OCI-LY1 (cell line): ENCODE measurements at regions not wholly inside any gene's neighbourhood (a gene's known extent, or its start where the extent isn't known, plus 50 kb on each side); places are given as distances from the start of the nearest gene placed in this dataset.

Experiments used
- H2AFZ ChIP-seq: fragments of 200-600 bp; sonication (generic), shearing (Covaris generic); 2 replicates; pipeline ENCODE4 v1.6.0; 2014; ENCODE audit warnings: antibody characterized with exemption, mild to moderate bottlenecking, low read length
- H3F3A ChIP-seq: fragments of 200-600 bp; sonication (generic), shearing (Covaris generic); 2 replicates; pipeline ENCODE4 v1.6.0; 2014; ENCODE audit warnings: mild to moderate bottlenecking, antibody characterized with exemption, low read length, moderate library complexity; ENCODE audit not compliant: insufficient read depth
- H3K27ac ChIP-seq: fragments of 200-600 bp; sonication (generic); 2 replicates; pipeline ENCODE4 v1.5.1; 2014; ENCODE audit warnings: low read length, mixed run types, mild to moderate bottlenecking, low read depth; ENCODE audit not compliant: poor library complexity, severe bottlenecking
- H3K27me3 ChIP-seq: fragments of 200-600 bp; sonication (generic); 2 replicates; pipeline ENCODE4 v1.6.0; 2014; ENCODE audit warnings: antibody characterized with exemption, mild to moderate bottlenecking, low read length, moderate library complexity; ENCODE audit not compliant: insufficient read depth
- H3K36me3 ChIP-seq: fragments of 200-600 bp; sonication (generic); 2 replicates; pipeline ENCODE4 v1.6.1; 2014; ENCODE audit warnings: mild to moderate bottlenecking, antibody characterized with exemption, low read length, moderate library complexity, mixed read lengths; ENCODE audit not compliant: insufficient read depth
- H3K4me1 ChIP-seq: fragments of 200-600 bp; sonication (generic); 2 replicates; pipeline ENCODE4 v1.5.1; 2014; ENCODE audit warnings: mild to moderate bottlenecking, low read length, moderate library complexity; ENCODE audit not compliant: insufficient read depth, severe bottlenecking
- H3K4me2 ChIP-seq: fragments of 200-600 bp; sonication (generic), shearing (Covaris generic); 2 replicates; pipeline ENCODE4 v1.6.1; 2014; ENCODE audit warnings: low read length
- H3K4me3 ChIP-seq: fragments of 200-600 bp; sonication (generic); 2 replicates; pipeline ENCODE4 v1.5.1; 2014; ENCODE audit warnings: low read length, low read depth, mild to moderate bottlenecking, mixed read lengths; ENCODE audit not compliant: poor library complexity, severe bottlenecking
- H3K79me2 ChIP-seq: fragments of 200-600 bp; shearing (Covaris generic); 2 replicates; pipeline ENCODE4 v1.6.1; 2016; ENCODE audit warnings: mixed run types, low read length, mixed read lengths; ENCODE audit not compliant: insufficient read depth
- H3K9ac ChIP-seq: fragments of 200-600 bp; sonication (generic), shearing (Covaris generic); 2 replicates; pipeline ENCODE4 v1.6.1; 2014; ENCODE audit warnings: mild to moderate bottlenecking, low read length, mixed read lengths
- H3K9me2 ChIP-seq: fragments of 200-600 bp; sonication (generic), shearing (Covaris generic); 2 replicates; pipeline ENCODE4 v1.6.1; 2014; ENCODE audit warnings: low read depth, mild to moderate bottlenecking, low read length, mixed read lengths
- H3K9me3 ChIP-seq: fragments of 200-600 bp; shearing (Covaris generic); 2 replicates; pipeline ENCODE4 v1.6.1; 2014; ENCODE audit warnings: low read length, mixed read lengths
- H4K20me1 ChIP-seq: fragments of 200-600 bp; sonication (generic), shearing (Covaris generic); 2 replicates; pipeline ENCODE4 v1.6.0; 2016; ENCODE audit warnings: mild to moderate bottlenecking, low read length; ENCODE audit not compliant: insufficient read depth
- EZH2 ChIP-seq: fragments of 200-600 bp; sonication (generic), shearing (Covaris generic); IDR thresholded peaks from 2 replicates; pipeline ENCODE4 v1.8.0; 2017; ENCODE audit warnings: borderline replicate concordance, mixed run types, mild to moderate bottlenecking, antibody characterized with exemption, low read length, moderate library complexity, mixed read lengths
- TF ChIP-seq, protein P1 (sequence below): fragments of 200-600 bp; sonication (generic), shearing (Covaris generic); IDR thresholded peaks from 2 replicates; pipeline ENCODE4 v1.5.1; 2017; ENCODE audit warnings: mild to moderate bottlenecking, antibody characterized with exemption, low read length, moderate library complexity, mixed read lengths

DNA sequence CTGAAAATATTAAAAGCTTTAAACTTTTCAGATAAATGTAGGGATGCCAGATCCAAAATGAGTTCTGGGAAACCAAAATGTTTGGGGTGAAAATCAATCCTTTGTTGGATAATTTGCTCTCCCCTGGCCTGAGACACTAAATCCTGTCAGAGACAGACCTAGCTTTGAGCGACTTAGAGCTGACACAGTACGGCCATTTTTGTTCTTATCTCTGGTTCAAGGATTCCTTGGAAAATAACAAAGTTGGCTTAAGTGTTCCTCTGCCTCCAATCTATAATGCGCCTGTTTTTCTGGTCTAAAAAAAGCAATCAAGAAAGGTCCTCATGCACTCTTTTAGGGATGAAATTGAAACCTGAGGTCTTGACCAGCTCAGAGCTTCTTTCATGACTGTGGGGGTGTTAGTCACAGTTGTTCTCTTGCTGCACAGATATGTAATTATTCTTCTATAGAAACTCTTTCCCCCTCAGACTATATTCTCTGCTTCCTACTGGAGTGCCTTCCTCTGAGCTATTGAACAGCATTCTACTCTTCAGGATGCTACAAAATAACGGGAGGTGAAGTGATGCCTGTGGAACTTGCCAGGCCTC, 52.3 kb upstream of the EGLN3 start:
- no peaks in the 10 kb centered on the region for H3F3A ChIP-seq
- H3K9me2 ChIP-seq: no peaks in the 10 kb centered on the region
- no peak overlapping the region for H3K4me2 ChIP-seq
- no peaks in the 10 kb centered on the region for H4K20me1 ChIP-seq
- H3K79me2 ChIP-seq: no peaks in the 10 kb centered on the region
- no peaks in the 10 kb centered on the region for H3K36me3 ChIP-seq
- no peak overlapping the region for H2AFZ ChIP-seq
- no peaks in the 10 kb centered on the region for H3K9me3 ChIP-seq
- no peak overlapping the region for H3K4me3 ChIP-seq
- H3K27me3 ChIP-seq: no peaks in the 10 kb centered on the region
- H3K4me1 ChIP-seq: no peaks in the 10 kb centered on the region
- H3K27ac ChIP-seq: no peak overlapping the region
- no peak overlapping the region for H3K9ac ChIP-seq
- no peak for TF ChIP-seq EZH2
- TF ChIP-seq, protein P1, sequence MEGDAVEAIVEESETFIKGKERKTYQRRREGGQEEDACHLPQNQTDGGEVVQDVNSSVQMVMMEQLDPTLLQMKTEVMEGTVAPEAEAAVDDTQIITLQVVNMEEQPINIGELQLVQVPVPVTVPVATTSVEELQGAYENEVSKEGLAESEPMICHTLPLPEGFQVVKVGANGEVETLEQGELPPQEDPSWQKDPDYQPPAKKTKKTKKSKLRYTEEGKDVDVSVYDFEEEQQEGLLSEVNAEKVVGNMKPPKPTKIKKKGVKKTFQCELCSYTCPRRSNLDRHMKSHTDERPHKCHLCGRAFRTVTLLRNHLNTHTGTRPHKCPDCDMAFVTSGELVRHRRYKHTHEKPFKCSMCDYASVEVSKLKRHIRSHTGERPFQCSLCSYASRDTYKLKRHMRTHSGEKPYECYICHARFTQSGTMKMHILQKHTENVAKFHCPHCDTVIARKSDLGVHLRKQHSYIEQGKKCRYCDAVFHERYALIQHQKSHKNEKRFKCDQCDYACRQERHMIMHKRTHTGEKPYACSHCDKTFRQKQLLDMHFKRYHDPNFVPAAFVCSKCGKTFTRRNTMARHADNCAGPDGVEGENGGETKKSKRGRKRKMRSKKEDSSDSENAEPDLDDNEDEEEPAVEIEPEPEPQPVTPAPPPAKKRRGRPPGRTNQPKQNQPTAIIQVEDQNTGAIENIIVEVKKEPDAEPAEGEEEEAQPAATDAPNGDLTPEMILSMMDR: no peak
